PC-9 (cell line): ENCODE measurements at regions not wholly inside any gene's neighbourhood (a gene's known extent, or its start where the extent isn't known, plus 50 kb on each side); places are given as distances from the start of the nearest gene placed in this dataset.

Experiments
- CTCF ChIP-seq: fragments of 200-600 bp; sonication (generic); conservative IDR thresholded peaks from 2 replicates; pipeline ENCODE4 v1.6.1; 2017; ENCODE audit warnings: mixed run types, antibody characterized with exemption, mild to moderate bottlenecking, moderate library complexity
- EZH2 ChIP-seq: fragments of 200-600 bp; sonication (generic); IDR thresholded peaks from 2 replicates; pipeline ENCODE4 v1.8.0; 2017; ENCODE audit warnings: antibody characterized with exemption, low read depth

- no peak for TF ChIP-seq CTCF
- no peak for TF ChIP-seq EZH2
These were observed 51.5 kb upstream of the FAM241A start for GRCh38 chr4:112093636-112094202.
